ENCODE measurements at regions not wholly inside any gene's neighbourhood (a gene's known extent, or its start where the extent isn't known, plus 50 kb on each side); places are given as distances from the start of the nearest gene placed in this dataset.

- TF ChIP-seq CTCF (IDR thresholded peaks at IDR 0.05; ENCODE audit: poor library complexity, severe bottlenecking) (no peak), POLR2AphosphoS5 (IDR thresholded peaks at IDR 0.05) (no peak), RAD21 (conservative IDR thresholded peaks at IDR 0.05) (no peak), EP300 (conservative IDR thresholded peaks at IDR 0.05; ENCODE audit: poor library complexity, severe bottlenecking) (no peak), EZH2 (IDR thresholded peaks at IDR 0.05; ENCODE audit: borderline replicate concordance, insufficient read depth, low read length, poor library complexity, severe bottlenecking) (no peak)
These were observed 1035.7 kb downstream of the BCL11B start for GRCh38 chr14:98236314-98236713.

Data from neural cell (in vitro differentiated cells).